Thyroid gland (tissue), 4 donors: ENCODE measurements at regions not wholly inside any gene's neighbourhood (a gene's known extent, or its start where the extent isn't known, plus 50 kb on each side); places are given as distances from the start of the nearest gene placed in this dataset.

Source experiments
- POLR2A ChIP-seq, 2 donors: fragments of 450-650 bp; IDR thresholded peaks; one replicate each; pipeline ENCODE4 v1.6.1; 2017; ENCODE audit warnings: antibody characterized with exemption in 2 of 2, mild to moderate bottlenecking in 2 of 2, moderate library complexity in 1 of 2
- TF ChIP-seq, protein P1 (sequence below), 6 experiments: fragments of 200-600 bp in 3 of 6; fragments of 450-650 bp in 3 of 6; sonication (generic) in 3 of 6; IDR thresholded peaks; one replicate each; pipeline ENCODE4 v1.5.1; 2016 to 2019; ENCODE audit warnings: antibody characterized with exemption in 6 of 6, mild to moderate bottlenecking in 2 of 6, inconsistent platforms in 1 of 6, moderate library complexity in 1 of 6

DNA sequence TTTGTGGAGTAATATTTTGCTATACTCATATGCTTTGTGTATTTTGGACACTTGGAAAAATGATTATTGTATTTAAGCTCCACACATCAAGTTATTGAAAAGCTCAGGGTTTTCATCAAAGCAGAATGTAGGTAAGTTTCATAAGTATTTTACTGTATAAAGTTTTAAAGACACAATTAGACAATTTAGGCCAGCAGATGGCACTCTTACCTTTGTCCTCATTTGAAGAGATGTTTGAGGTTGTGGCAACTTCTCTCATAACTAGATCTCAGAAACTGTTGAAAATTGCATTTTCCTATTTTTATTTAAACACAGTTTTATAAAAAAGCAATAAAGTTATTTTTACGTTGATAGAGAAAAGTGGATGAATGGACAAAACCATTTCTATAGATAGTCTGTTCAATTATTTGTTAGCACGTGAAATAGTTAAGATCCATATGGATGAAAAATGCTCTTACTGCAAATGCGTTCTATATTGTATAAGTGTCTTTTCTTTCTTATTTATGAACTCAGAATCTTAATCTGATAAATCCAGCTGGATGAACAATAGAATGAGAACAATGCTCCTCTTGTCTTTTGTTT is 300.0 kb downstream of the AEBP2 start:
- TF ChIP-seq, protein P1, sequence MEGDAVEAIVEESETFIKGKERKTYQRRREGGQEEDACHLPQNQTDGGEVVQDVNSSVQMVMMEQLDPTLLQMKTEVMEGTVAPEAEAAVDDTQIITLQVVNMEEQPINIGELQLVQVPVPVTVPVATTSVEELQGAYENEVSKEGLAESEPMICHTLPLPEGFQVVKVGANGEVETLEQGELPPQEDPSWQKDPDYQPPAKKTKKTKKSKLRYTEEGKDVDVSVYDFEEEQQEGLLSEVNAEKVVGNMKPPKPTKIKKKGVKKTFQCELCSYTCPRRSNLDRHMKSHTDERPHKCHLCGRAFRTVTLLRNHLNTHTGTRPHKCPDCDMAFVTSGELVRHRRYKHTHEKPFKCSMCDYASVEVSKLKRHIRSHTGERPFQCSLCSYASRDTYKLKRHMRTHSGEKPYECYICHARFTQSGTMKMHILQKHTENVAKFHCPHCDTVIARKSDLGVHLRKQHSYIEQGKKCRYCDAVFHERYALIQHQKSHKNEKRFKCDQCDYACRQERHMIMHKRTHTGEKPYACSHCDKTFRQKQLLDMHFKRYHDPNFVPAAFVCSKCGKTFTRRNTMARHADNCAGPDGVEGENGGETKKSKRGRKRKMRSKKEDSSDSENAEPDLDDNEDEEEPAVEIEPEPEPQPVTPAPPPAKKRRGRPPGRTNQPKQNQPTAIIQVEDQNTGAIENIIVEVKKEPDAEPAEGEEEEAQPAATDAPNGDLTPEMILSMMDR (IDR thresholded peaks at IDR 0.05): peak; percentile 28 to 68 (median 50)
- no peak for TF ChIP-seq POLR2A (IDR thresholded peaks at IDR 0.05)
